Stimulated activated CD8-positive, alpha-beta memory T cell treated with anti-CD3 and anti-CD28 coated beads, Interleukin-15, amount 100 ng/mL, for 48 hours (primary cell): ENCODE measurements at regions not wholly inside any gene's neighbourhood (a gene's known extent, or its start where the extent isn't known, plus 50 kb on each side); places are given as distances from the start of the nearest gene placed in this dataset.

ENCODE experiments used
- DNase-seq, 2 donors: peaks; one replicate each; pipeline ENCODE4 v3.0.0-alpha.2; 2020; ENCODE audit warnings: low read depth in 2 of 2

DNA sequence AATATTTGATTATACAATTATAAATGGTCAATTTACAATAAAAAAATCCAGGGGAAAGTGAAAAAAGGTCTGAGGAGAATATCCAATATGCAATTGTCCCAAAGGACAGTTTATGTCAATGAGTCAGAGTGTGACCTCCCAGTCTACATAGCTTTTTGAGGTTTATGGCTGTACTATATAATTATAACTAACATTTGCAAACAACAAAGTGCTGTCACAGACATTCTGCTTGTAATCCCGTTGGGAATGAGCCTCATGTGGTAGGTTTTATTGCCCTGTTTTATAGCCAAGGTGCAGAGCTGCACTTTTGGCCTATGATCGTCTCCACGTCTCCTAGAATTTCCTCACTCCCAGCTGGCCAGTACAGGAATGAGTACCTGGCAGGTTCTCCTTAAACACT is 103.8 kb downstream of the ADSS2 start:
- DNase-seq = no peak

- DNase-seq = no peak
These were observed 102.6 kb downstream of the ADSS2 start for GRCh38 chr1:244349103-244349531.

- no peak for DNase-seq
These were observed 102.1 kb downstream of the ADSS2 start for GRCh38 chr1:244349581-244350001.

GRCh38 chr1:244350027-244350426 is 101.7 kb downstream of the ADSS2 start:
- no peak for DNase-seq

- no peak for DNase-seq
These were observed 99.4 kb downstream of the ADSS2 start for GRCh38 chr1:244352156-244352830.

DNA sequence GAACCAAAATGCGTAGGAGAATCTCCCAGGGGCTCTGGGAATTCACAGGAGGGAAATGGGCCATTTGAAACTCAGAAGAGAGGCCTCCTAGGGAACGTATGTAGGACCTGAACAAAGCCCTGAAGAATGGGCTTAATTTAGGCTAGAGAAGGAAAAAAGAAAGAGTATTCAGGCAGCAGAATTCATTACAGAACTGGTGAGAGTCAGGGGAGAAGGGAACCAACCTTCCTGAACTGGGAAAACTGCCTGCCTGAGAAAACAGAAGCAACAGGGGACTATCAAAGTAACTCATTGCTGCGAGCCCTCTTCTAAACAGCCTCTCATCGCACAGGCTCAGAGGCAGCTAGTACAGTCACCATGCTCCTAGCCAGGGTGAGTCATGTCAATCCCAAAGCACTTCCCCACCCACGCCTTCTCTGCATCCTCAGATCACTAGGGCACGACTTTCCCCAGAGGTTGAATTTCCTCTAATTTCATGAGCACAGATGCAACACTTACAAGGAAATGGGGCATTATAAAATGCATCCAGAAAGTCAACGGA is 98.1 kb downstream of the ADSS2 start:
- DNase-seq = peak in 1 of 2 donors; percentile 27

GRCh38 chr1:244354810-244355278 is 96.9 kb downstream of the ADSS2 start:
- DNase-seq = no peak

DNA sequence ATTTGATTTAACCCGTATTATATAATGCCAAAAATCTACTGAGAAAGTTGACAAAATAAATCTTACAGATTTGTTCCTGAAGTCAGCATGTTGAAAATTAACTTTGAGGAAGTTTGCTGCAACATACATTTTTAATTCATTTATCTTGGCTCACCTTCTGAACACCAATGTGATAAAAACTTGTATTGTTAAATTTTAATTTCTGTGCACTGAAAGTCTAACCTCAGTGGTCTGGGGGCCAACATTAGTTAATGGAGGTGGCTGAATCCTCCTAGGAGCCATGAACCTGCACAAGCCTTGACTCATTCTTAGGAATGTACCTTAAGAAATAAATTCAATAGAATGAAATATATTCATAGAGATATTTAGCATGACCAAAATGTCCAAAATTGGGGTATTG is 95.3 kb downstream of the ADSS2 start:
- DNase-seq = no peak
